GM21619 (cell line): ENCODE measurements at regions not wholly inside any gene's neighbourhood (a gene's known extent, or its start where the extent isn't known, plus 50 kb on each side); places are given as distances from the start of the nearest gene placed in this dataset.

Source experiments
- ATAC-seq: cut with Tn5 transposase; IDR thresholded peaks from one replicate; pipeline ENCODE4 v1.9.1; 2021; ENCODE audit not compliant: unreplicated experiment

DNA sequence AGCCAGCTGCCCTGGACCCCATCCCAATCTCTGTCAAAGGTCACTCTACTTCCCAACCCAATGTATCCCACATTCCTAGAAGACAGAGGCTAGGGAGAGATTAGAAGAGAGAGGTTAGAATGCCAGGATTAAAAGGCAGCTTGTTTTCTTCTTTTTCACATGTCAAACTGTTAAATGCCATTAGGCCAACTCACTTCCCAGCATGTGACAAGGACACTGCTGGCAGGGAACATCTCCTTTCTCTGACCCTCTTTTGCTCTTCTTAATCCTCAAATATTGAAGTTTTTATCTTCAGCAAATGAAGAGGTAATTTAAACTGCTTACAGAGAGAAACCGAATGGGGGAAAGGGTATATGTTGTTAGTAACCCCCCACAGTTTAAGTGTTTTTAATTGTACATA, 89.1 kb downstream of the BBS10 start:
- ATAC-seq, result no peak

DNA sequence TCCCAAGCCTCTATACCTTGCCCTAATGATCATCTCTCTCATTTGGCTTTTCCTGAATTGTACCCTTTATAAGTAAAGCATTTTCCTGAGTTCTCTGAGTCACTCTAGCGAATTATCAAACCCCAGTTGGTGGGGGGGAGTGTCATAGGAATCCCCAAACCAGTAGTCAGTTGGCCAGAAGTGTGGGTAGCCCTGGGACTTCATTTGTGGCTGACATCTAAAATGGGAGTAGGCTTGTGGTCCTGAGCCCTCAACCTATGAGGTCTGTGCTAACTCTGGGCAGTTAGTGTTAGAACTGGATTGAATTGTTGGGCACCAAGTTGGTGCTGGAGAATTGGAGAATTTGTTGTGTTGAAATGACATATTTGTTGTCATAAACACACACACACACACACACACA, 91.3 kb downstream of the BBS10 start:
- ATAC-seq, result no peak

DNA sequence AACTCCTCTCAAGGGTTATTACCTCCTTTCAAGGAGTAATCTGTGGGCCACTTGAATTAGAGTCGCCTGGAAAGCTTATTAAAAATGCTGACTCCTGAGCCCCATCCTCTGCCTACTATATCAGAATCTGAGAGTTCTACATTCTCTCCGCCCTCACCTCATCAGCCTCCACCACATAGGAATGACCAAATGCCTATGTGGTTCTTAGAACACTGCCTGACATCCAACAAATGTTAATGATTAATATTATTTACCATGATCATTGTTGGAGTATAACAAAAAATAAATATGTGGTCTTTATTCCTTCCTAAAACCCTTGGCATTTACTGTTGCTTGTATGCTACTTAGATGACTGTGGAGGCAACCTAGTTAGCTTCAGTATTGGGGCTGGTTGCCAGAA, 91.9 kb downstream of the BBS10 start:
- no peak for ATAC-seq

DNA sequence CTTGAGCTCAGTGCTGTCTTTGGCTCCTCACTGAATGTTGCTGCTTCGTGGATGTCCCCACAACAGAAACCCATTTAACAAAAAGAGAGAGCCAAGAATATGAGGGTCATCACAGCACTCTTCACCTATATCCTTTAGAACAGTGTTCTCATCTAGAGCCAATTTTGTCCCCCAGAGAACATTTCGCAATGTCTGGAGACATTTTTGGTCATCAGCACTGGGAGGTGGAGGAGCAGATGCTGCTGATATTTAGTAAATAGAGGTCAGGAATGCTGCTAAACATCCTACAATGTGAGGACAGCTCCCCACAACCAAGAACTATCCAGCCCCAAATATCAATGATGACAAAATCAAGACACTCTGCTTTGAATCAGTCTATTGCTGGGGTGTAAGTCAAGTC, 92.5 kb downstream of the BBS10 start:
- no peak for ATAC-seq

DNA sequence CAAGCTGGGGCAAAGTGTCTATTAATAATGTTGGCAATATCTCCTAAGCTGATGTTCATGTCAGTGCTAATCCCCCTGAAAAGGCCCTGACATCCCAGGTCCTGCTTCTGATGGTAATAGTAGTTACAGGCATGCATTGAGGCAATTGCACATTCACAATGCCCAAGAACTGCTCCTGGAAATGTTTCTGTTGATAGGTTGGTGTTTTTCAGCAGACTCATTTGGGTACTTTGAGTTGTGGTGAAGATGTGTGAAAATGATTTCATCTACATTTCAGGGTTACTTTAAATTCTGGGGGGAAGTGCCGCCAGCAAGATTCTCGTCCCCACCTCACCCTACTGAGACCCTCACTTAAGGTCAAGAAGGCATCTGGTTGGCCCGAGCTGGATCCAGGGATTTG, 92.9 kb downstream of the BBS10 start:
- ATAC-seq, result no peak

DNA sequence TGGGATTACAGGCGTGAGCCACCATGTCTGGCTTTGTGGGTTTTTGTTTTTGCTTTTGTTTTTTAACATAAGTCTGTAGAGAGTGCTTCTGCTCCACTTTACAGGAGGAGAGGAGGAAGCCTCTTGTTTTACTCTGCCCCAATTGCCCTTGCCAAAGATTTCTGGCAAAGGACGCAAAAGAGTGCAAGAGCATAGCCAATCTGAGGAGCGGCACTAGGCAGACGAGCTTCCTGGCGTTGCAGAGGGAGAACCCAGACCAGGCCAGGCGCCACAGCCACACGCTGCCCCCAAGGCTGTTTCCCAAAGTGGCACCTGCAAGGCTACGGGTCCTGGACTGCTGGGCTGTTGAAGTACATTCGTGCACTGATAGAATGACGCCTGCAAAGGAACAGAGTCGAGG, 96.2 kb downstream of the BBS10 start:
- no peak for ATAC-seq

DNA sequence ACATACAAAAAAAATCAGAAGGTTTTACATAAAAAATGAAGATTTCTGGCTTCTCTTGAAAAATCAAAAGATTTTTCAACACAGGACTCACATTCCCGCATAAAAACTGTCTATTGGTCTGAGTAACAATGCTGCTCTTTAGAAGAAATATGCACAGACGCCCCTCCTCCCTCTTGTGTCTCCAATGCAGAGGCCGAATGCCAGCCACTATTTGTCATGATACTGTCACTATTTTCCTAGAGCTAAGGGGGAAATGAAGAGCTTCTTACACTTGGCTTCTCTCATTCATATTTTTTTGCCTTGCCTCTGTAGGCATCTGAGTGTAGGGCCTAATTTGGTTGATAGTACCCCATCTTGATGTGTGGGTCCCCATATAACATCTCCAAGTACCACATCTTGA, 98.0 kb downstream of the BBS10 start:
- ATAC-seq, result no peak

DNA sequence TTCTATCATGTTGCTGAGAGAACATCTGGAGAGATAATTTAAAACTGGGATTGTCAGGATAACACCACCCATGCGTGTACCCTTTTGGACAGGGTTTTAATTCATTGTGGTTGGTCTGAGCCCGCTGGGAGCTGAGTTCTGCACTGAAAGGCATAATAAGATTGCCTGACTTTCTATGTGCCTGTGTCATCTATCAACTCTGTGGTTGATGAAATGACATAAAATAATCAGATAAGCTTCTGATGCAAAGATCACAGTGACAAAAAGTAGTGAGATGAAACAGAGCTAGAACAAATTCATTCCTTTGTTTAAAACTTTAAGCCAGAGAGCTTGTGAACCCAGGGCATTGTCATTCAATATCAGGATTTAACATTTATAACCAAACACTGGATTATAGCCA, 98.7 kb downstream of the BBS10 start:
- ATAC-seq, result no peak

DNA sequence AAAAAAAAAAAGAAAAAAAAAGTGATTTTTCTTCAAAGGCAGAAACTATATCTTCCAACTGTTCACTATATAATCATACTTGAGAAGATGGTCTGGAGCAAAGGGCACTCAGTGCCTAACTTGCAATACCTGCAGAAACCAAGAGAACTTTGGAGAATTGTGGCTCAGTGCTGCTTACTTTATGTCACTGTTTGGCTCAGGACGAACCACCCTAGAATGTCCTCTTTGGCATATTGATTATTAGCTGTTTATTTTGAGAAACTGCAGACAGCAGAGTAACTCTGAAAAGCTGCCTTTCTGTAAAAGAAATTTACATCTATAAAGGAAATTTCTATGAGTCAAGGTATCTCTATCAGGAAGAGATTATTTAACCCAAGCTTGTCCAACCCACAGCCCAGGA, 100.2 kb downstream of the BBS10 start:
- ATAC-seq, result no peak

DNA sequence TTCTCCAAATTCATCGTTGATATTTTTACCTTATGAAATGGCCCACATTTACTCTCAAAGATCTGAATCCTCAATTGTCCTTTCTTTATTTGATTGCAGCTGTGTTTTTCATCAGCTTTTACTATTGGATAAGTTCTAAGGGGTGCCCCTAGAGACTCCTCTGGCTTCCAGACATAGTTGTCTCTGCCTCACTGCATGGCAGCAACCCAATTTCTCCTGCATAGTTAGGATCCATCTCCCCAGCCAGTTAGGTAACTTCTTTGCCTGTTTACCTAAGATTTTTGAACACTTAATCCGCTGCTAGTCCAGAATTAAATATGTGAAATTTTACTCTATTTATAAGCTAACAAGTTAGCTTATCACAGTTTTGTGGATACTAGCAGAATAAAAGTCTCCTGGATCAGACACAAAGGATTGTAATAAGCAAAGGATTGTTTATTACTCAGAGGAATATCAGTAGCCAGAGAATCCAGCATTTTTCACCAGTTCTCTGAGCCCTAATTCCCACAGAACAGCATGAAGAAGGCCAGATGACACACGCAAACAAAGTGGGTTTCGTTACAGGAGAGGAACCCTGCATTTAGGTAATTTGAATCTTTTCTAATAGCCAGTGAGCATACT, 101.1 kb downstream of the BBS10 start:
- ATAC-seq, result no peak

DNA sequence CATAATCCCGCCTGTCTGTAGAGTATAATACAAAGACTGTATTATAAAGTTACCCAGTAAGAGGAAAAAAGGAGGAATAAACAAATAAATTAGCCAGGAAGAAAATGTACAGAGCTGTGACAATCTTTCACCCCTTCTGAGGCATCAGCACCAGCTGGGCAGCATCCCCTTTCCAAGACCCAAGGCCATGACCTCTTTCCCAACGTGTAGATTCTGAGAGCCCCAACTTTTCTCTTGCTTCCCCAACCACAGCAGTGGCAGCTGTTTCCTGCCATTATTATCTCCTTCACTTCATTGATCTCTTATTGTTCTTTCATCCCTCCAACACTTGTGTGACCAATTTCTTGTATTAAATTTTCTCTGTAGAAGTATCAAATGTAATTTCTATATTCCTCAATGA, 101.6 kb downstream of the BBS10 start:
- no peak for ATAC-seq

DNA sequence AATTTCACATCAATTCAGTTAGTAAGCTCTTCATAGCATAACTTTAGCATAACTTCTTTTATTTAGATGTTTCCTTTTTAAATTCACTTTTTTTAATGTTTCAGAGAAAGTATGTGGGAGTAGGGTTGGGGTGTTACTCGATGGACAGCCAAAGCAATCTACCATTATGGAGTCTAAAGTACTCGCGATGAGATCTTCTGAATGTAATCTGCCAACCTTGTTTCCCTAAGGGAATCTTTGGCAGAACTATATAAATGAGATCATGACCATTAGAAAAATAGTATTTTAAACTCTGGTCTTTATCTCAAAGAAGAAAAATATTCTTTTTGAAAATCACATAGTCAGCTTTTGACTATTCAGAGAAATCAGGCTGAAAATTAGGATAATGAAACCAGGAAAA, 103.9 kb downstream of the BBS10 start:
- ATAC-seq, result no peak

DNA sequence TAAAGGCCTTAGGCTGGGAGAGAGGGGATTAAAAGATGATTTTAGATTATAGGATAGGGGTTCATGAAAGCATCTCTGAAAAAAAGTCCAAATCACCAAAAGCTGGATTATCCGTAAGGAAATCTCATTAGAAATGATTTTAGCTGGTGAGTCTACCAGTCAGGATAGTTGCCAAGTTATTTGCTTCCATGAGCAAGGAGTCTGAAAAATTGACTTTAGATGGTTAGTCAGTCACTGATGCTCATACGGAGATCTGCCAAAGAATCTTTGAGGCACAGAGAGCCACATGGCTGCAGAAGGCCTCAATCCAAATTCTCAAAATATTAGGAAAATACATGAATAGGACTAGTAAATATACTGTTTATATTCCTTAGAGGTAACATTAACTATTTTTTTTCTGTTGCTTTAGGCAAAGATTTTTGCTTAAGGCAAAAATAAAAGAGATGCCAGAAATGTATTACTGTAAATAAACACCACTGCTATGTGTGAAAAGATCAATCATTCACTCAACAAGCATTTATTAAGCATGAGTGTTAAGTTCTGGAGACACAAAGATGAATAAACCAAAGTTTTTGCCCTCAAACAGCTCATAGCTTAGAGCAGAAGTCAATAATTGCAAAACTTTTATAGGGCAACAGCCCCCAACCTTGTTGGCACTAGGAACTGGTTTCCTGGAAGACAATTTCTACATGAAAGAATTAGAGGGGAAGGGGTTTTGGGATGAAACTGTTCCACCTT, 105.2 kb downstream of the BBS10 start:
- ATAC-seq, result no peak

DNA sequence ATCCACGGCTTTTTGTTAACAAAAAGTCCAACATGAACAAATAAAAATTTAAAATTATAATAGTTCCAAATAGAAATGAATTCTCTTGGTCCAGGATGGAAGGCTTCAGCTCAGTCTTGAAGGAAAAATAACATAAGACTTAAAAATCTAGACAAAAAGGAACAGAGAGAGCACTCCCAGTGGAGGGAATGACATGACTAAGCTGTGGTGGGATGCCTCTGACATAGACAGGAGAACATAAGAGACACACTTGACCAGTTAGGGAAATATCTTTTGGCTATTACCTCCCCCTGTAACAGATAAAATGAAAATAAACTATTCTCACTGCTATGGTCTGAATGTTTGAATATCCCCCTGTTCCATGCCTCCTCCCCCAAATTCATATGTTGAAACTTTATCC, 106.8 kb downstream of the BBS10 start:
- ATAC-seq, result no peak

DNA sequence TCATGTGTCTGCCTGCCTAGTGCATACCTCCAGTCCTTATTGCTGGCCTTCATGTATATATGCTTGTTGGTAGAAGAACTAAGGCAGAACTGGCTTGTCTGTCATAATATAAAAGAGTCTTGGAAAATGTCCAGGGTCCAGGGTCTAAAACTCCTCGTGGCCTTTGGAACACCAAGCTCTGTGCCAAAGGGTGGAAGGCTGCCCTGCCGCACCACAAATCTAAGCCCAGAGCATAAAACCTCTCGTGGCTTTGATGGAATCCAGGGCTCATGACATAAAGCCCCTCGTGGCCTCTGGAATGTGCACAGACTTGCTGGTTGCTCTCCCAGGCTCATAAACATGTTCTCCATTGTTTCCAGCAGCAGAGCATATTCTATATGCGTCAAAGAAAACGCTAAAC, 107.9 kb downstream of the BBS10 start:
- ATAC-seq, result no peak

DNA sequence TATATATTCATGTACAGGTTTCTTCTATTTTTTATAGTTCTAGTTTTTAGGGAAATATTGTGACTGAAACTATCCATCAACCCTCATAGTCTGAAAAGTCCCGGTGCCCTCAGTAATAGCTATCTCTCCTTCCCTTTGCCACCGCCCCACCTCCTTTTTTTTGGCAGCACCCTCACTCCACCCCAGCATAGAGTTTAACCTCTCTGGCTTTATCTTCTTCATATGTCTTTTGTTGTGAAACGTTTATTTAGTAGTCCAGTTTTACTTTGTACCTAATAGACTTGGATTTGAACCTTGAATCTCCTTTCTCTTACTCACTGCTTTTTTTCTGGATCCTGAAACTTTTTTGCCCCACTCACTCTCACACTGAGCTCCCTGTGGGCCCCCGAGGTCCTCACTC, 109.5 kb downstream of the BBS10 start:
- no peak for ATAC-seq

DNA sequence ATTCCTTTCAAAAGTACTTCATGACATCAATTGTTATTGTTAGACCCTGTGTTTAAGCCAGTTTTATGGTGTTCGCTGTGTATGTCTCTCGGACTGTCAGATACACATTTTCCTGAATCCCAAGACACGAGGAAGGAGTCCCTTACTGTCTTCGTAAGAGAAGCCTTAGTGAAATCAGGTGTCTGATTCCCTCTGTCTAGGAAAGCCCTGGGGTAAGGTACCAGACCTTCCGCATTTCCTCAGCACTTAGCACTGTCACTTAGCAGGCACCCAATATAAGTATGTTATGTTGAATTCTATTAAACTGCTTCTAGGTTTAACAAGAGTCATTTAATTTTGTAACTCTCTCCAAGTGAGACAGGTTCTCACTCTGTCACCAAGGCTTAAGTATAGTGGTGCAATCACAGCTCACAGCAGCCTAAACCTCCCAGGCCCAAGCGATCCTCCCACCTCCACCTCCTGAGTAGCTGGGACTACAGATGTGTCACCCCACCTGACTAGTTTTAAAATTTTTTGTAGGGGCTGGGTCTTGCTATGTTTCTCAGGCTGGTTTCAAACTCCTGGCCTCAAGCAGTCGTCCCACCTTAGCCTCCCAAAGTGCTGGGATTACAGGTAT, 111.0 kb downstream of the BBS10 start:
- ATAC-seq, result no peak

DNA sequence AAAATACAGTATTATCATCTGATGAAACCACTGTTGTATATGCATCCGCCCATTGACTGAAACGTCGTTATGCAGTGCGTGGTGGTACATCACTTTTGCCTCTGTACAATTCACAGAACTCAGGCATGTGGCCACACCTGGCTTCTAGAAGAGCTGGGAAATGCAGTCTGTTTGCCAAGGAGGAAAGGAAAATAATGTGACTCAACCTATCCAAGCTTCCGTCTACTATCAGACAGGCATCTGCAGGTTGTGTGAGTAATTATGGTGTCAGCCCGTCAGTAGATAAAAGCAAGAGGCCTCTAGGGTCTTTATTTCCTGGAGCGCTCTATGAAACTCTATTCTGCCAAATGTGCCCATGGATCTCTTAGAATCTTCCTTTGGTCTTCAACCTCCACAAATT, 111.6 kb downstream of the BBS10 start:
- ATAC-seq, result no peak

DNA sequence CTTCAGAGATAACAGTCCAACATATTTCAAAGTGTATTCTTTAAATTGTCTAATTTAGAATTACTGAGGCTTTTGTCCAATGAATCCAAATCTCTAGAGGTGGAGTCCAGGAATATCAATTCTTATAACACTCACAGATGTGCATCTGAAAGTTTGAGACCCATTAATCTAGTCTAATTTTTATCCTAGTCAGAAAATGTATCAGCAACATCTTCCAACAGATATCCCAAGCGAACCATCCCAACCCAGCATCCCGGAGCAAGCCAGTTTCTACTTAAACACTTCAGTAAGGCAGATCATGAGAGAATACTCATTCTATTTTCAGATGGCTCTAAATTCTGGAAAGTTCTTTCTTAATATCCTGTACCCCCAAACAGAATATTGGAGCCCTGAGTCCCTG, 113.5 kb downstream of the BBS10 start:
- no peak for ATAC-seq

DNA sequence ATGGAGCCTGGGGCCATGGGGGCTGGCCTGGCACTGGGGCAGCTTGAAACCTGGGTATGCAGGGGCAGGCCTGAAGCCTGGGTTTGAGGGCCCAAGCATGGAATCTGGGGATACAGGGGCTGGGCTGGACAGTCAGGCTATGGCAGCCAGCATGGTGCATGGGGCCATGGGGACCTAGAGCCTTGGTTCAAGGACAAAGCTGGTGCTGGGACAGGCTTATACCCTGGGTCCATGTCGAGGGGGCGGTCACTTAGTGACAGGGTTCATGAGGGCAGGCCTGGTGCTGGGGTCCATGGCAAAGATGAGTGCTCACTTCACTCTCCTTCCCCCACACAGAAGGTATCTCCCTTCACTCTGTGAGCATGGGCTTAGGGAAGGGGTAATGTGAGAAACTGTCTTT, 116.2 kb downstream of the BBS10 start:
- no peak for ATAC-seq

DNA sequence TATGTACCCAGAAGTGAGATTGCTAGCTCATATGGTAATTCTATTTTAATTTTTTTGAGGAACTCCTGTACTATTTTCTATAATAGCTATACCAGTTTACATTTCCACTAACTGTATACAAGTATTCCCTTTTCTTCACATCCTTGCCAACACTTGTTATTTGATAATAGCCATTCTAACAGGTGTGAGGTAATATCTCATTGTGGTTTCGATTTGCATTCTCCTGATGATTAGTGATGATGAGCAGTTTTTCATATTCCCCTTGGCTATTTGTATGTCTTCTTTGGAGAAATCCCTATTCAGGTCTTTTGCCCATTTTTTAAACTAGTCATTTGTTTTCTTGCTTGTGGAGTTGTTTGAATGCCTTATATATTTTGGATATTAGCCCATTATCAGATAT, 121.3 kb downstream of the BBS10 start:
- no peak for ATAC-seq

DNA sequence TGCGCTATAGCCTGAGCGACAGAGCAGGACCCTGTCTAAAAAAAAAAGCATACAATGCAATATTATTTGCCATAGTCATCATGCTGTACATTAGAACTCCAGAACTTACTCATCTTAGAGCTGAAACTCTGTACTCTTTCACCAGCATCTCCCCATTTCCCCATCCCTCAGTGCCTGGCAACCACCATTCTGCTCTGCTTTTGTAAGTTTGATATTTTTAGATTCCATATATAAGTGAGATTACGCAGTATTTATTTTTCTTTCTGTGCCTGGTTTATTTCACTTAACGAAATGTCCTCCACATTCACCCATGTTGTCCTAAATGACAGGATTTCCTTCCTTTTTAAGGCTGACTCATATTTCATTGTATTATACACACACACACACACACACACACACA, 121.8 kb downstream of the BBS10 start:
- no peak for ATAC-seq

DNA sequence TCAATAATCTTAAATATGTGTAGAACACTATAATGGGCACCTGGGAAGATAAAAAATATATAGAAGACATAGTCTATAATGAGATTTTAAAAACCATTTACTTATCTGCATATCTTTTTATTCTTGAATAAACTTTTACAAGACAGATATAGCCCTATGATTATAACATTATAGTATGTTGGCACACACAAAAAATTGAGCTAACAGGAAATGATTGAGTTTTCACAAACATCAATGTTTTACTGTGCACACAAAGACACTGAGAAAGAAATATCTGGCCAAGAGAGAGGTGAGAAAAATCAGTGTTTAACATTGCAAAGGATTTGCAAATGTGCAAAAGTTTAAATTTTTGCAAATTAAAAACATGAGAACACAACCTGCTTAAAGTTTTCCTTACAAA, 124.3 kb downstream of the BBS10 start:
- ATAC-seq, result no peak
